Islet precursor cell (in vitro differentiated cells): ENCODE measurements at regions not wholly inside any gene's neighbourhood (a gene's known extent, or its start where the extent isn't known, plus 50 kb on each side); places are given as distances from the start of the nearest gene placed in this dataset.

Experiments used
- DNase-seq: peaks from one replicate; pipeline ENCODE4 v3.0.0-alpha.2; 2018

DNA sequence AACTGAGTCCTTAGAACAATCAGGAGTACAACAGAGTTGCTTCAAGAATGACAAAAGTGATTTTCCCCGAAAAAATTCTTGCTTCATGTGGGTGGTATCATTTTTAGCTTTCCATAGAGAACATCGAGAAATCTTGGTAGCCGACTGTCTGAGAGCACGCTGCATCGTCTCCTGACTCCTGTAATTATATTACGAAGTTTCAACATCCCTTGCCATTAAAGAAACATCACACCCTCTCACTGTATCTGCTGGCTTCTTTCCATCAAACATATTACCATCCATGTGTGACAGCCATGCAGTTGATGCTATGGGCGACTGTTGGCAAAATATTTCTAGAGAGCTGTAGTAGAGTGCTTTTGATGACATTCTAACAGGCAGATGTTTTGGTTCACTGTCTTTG lies 311.2 kb downstream of the CMPK2 start:
- DNase-seq = no peak

DNA sequence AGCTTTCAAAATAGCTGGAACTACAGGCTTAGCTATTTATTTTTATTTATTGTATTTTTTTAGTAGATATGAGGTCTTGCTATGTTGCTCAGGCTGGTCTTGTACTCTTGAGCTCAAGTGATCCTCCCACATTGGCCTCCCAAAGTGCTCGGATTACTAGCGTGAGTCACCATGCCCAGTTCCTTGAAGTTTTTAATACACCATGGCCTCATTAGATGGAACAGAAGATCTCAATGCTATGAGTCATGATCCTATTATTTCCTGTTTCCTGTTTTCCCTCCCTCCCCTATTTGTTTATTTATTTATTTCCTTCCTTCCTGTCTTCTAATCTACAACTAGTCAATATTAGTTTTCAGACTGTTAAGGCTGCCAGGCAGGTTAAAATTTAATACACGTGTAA lies 309.0 kb downstream of the CMPK2 start:
- peak; percentile 79 for DNase-seq

DNA sequence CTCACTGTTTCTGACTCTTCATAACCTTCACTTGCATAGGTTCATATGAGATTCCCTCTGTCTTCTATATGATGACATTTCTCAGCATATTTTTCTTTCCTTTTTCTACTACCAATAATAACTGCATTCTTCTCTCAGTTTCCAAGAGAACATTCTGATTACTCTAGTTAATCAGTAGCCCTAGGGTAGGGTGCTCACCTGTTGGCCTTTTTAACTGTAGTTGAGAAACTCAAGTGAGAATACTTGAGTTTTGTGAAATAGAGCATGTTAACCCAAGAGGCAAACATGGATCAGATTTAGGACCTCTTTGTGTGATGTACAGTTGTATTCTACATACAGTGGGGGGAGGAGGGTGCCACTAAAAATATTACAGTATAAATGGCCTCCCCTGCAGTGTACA lies 308.0 kb downstream of the CMPK2 start:
- no peak for DNase-seq

DNA sequence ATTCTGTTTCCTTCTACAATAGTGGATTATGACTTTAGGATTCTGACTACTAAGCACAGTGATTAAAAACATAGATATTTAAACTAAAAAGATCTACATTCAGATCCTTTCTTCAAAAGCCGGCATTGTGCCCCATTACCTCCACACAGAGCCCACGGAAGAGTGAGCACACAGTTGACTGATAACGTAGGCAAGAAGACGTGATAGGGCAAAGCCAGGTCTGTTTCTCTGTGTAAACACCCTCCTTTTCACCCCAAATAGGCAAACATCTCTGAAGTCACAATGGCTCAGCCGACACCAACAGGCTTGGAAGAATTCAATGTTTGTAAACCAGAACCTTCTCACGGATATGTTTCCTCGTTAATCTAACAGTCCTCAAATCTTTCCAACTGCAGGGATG lies 302.9 kb downstream of the CMPK2 start:
- no peak for DNase-seq

DNA sequence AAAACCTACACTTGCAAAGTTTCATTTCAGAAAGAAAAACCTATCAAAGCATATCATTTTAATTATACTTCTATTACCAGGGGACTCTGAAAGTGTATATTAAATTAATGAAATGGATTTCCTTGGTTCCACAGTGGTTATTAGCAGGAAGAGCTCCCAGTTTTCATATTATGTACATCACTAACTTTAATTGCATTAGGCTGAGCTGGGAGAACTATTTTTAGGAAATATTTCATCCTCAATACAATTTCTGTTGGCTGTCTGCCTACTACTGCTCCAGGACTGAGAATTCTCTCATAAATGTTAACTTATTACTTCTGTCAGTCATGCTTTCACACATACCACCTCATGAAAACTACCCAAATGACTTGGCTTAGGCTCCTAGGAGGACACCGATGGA lies 301.4 kb downstream of the CMPK2 start:
- no peak for DNase-seq

DNA sequence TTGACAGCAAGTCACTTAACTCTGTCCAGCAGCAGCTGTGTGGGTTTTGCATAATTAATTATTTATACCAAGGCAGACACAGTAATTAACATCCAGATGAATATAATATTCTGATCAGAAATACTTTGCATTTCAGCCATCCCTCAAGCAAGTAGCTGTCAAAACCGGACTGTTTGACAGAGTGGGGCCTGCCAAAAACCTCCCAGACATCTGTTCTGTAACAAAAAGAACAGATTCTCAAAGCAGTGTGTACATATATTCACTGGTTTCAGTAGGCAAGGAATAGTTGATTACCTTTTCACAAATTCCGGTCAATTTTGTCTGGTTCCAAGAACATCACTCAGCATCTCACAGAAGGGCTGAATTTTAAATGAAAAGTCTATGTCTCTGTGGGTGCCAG lies 291.6 kb downstream of the CMPK2 start:
- no peak for DNase-seq

DNA sequence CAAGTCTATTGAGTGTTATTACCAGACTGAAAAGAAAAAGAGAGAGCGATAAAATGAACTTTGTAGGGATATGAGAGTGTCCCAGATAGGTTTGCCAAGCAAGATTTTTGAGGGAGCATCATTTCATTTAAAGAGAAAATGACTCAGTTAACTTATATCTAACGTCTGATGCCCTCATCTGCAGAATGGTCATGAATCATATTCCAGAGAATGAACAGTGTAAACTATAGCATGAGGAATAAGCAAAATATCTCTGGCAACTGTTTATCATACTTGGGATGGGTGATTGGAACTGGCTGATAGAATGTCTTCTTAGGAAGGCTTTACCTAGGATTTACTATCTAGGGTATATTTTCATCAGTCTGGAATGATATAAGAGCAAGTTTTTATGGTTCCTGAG lies 289.4 kb downstream of the CMPK2 start:
- DNase-seq = no peak

DNA sequence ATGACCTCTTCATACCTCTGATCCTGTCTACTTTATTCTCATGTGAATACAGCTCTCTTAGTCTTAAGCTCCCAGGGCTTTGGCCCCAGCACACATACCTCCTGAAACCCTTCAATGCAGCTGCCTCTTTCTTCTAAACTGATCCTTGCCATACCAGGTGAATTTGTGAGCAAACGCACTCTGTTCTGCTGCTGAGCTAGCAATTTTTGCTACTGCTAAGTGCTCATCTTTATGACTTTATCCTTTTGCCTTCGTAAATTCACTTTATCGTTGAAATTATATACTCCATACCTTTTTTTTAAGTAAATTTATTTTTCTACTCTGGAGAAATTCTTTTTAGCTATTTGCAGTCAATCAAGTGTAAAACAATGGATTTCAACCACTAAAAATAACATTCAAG lies 287.7 kb downstream of the CMPK2 start:
- no peak for DNase-seq

DNA sequence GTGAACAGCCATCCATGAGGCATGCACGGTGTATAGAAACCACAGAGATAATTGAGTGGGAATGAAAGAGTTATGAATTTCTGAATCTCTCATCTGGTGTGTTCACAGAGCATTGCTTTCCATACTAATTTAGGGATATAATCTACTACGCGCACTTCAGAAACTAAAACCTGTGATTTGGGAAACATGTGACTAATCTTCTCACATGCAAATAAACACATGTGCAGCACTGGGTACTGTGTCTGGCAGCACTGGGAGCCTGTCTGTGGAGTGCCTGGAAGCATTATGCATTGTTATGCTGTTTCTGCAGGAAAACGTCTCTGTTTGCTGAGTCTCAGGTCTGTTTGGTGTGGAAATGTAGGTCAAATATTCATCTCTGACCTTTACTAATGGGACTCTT lies 287.3 kb downstream of the CMPK2 start:
- no peak for DNase-seq

DNA sequence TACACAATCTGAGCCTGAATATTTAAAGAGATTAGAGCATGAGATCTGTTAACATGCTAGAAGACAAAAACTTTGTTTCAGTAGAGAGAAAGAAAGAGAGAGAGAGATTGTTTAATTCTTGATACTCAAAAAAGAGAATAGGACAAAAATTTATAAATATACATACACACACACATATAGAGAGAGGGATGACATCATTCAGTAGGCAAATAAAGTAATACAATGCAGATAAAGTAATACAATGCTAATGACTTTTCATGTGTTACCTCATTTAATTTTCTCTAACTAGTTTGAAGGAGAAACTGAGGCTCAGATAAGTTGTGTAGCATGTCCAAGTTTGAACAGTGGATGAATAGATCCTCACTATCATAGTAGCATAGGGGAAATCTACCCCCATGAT lies 286.4 kb downstream of the CMPK2 start:
- DNase-seq = no peak

DNA sequence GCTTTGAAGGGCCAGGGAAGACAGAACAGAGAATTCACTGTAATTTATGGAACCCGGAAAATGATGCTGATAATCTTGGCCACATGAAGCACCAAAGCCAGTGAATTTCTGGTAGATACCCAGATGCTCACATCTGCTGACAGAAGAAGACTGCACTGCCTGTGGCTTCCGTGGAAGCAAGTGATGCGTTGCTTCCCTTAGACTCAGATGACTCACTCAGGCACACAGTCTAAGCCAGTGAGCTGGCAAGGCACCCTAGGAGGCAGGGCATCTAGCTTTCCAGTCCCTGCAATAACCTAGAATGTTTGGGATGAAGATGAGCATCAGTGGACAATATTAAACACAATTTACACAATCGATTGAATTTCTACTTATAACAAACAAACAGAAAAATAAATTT lies 284.7 kb downstream of the CMPK2 start:
- no peak for DNase-seq

DNA sequence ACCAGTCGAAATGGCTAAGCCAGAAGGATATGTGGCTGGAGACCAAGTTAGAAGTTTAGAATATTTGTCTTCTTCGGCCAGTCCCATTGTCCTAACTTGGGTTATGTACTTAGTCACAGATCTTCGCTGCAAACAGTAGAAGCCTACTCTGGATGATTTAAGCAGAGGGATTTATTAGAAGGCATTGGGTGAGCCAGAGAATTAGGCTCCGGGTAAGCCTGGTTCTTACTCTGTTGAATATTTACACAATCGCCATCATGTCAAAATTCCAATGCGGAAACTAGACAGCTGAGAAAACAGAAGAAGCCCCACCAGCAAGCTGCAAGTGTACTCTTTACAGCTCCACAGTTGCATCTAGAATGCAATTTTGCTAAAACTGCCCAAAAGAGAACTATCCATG lies 276.6 kb downstream of the CMPK2 start:
- DNase-seq = no peak

DNA sequence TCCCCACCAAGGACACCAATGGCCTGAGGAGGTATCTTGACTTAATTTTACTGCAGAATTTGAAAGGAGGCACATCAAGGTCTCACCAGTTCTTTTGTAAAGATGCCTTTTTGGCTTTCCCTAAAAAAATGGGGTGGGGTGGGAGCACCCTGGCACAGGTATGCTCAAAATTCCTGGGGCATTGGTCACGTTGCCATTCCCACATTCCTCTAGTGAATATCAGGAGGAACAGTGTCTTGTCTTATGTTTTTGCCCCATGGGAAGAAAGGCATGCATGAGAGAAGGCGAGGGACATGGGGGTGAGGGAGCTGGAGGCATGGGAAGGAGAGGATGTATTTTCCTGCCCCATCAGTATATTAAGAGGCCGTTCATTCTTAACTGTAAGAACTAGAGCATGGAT lies 275.3 kb downstream of the CMPK2 start:
- DNase-seq = peak; percentile 63

DNA sequence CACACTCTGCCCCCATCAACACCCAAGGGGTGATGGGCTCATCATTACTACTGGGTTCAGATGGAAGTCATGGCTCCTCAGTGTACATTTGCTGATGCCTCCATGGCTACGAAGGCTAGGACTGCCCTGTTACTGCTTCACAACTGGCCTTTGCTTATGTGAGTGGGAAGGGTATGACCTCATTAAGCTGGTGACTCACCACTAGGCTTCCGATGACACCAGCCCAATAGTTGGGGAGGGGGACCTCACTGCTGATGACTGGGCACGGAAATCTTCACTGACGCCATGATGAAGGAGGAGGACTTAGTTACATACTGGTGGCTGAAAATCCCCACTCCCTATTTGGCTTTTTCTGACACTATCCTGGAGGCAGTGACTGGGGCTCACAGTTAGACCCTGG lies 263.2 kb downstream of the CMPK2 start:
- DNase-seq = no peak

DNA sequence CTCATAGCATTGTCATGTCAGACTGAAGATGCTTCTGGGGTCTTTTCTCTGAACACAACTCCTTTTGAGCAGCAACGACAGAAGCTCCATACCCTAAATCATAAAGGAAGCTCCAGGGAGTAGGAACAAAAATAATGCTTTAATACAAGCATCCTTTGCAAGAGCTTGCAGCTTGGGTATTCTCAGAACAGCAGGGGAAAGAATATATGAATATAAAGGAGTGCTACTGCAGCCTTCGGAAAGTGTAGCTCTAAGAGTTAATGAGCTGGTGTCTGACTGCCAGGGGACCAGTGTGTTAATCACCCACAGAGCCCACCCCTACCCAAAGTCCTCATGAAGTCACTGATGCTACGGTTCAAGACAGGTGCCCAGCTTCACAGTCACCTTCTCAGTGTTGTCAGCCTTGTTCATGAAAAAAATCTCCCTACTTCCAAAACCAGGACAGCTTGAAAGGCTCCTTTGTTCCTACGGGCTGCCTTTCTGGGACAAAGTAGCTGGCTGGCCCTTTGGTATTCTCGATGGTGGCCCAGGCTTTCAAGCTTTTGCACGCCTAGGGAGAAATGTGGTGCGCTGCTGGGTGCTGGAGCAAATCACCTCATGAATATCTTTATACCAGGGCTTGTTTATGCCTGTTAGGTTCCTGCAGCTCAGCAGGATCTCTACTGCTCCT lies 259.7 kb downstream of the CMPK2 start:
- no peak for DNase-seq

DNA sequence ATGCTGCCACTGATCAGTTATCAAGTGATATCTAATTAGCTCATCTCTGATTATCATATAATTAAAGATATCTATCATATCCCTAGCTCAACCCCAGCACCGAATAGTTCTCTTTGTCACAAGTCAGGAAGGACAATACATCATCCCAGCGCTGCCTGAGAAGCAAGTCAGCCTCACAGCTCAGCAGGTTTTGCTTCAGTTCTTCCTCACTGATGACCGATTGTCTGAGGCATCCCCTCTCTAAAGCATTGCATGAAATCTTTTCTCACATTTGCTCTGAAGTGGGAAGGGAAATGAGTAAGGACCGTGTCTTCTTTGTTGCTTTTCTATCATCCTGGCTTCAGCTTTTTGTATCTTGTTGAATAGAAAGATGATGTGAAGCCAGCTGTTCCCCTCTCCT lies 247.9 kb downstream of the CMPK2 start:
- DNase-seq = no peak

DNA sequence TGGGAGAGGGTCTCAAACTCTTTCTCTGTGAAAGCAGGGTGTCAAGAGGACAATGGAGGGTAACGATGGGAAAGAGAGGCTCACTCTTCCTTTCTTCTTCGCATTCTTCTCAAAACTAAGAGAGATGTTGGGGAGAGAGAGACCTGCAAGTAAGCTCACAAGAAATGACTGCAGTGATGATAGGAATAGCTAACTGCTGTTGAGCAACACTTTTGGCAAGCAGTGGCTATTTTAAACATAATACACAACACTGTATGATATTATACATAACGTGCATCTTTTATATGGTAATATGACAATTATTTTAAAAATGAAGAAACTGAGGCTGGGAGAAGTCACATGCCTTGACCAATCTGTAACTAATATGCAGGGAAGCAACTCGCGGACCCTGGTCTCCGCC lies 247.5 kb downstream of the CMPK2 start:
- DNase-seq = no peak

DNA sequence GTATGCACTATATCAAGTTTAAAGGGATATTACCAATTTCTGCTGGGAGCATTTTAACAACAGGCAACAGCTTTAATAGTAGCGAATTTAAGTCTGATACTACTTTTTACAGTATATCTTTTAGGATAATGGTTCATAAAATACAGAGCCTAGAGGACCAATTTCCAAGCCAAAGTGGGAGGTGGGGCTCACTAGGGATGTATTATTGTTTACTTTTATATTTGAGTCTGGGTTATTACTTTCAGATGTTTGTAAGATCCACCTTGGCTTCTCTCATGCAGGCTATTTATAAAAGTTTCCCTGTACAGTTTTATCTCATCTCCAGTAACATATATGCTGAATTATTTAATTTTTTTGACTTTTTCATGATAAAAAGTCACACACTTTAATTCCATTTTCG lies 242.0 kb downstream of the CMPK2 start:
- no peak for DNase-seq

DNA sequence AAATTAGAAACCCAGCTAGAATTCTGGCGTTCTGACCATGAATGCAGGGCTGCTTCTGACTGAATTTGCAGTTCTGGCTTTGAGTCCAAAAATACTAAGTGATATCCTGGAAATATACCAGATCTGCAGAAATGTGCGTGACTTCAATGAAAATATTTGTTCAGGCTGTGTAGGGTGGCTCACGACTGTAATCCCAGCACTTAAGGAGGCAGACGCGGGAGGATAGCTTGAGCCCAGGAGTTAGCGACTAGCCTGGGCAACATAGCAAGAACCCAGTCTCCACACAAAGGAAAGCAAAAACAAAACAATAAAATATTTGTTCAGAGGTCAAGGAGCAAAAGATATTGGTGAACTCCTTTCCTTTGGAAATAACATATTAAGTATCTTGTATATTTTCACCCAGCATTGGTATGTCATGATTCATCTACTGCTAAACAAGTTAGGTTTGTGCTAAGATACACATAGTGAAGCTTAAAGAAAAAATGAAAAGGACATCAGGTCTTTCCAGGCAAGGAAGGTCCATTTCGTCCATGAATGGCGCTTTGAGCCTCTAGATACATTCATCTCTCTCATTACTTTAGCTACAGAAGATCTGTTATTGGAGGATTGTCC lies 239.2 kb downstream of the CMPK2 start:
- no peak for DNase-seq

DNA sequence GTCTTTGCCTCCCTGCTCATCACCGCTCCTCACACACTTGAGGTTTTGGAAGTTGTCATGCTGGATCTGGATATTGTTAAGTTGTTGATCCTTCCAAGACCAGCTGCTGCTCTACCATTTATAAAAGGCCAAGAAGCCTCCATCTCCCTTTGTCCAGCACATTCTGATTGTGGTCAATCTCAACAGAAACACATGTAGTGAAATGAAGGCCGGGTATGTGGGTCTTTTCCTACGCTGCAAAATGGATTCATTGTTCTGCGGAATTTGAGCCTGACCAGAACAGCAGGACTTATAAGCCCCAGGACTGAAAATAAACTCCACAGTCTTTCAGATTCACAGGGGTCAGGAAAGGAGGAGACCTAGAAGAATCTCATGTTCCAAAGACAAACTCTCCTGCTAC lies 238.4 kb downstream of the CMPK2 start:
- DNase-seq = peak; percentile 41

DNA sequence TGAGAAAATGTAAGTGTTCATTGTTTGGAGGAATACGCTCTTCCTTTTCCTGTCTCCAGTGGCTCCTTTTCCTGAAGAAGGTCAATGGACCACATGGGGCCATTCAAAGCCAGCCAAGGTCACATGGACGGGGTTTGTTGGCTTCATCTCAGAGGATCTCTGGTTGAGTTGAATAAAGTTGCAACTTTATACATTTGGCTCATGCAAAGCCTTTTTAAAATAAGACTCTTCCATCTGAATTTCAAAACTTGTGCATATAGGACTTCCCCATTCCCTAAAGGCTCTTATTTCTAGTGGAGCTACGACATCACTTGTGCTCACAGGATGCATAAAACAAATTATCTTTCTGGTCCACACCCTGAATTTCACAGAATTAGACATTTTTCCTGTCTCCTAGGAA lies 235.5 kb downstream of the CMPK2 start:
- DNase-seq = no peak

DNA sequence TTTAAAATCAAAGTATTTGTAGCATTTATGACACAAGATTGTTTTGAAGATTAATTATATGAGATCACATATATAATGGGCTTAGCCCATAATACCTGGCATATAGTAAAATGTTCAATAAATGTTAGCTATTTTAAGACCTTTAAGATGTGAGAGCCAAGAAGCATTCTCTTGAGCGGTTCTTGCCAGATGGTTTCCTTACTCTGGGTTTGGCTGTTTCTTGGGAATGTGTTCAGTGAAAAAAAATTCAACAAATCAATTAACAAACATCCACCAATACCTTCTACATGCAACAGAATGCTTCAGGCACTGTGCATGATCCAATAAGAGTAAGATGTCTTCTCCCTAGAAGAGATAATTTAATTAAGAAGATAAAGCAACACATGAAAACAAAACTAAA lies 230.4 kb downstream of the CMPK2 start:
- no peak for DNase-seq

DNA sequence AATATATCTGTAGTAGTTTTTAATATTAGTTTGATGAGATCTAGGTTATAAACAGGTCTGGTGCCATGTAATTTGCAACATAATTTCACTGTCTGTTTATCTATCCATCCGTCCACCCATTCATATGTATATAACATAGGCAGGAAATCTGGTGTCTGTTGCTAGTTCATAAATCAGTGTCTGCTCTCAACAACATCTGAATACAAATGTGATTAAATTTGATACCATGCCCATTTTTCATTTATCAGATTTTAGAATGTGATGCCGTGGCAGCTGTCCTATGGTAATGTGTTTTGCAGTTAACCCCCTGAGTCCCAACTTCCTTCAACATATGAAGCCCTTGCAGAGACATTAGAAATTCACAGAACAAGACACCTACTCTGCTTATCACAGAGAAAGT lies 228.4 kb downstream of the CMPK2 start:
- no peak for DNase-seq

DNA sequence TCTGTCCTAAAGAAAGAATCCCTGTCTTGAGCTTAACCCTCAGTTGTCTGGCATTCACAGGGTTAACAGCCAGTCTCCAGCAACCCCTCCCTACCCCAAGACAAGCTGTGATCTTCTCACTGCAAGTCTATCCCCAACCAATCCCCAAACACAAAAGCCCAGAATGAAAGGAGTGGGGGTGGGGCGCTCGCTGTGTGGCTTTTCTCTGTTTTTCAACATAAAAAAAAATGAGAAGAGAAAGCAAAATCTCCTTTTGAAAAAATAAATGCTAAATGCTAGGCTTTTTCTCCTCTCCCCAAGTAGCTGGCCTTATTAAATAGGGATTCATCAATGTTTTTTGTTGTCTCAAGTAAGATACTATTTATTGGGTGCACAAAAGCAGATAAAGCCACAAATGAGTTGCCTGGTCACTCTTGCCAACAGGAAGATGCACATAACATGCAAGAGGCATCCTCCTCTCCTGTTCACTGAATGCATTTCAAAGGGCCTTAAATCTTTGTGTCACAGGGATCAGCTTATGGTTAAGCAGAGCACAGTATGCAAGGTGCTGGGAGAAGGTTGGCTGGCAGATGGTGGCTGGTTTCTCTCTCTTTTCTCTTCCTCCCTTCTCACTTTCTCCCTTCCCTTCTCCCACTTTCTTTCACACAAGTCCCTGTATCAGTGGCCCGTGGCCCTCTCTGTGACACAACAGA lies 225.6 kb downstream of the CMPK2 start:
- peak; percentile 79 for DNase-seq

DNA sequence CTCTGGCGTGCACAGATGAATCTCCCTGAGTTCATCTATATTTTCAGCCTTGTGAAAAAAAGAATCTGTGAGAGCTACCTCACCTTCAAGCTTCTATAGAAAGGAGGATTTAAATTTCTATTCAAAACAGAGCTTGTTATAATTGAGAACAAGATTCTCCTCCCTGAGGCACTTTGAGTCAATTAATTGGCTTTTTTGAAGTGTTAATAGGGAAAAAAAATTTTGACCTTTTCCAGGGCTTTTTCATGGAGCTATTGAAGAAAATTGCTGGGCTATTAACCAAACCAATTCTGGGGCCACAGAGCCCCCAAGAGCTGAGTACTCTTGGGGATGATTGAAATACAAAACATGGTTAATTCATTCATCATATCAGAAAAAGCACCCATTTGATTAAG lies 225.1 kb downstream of the CMPK2 start:
- DNase-seq = no peak
